GM12891 (cell line): ENCODE measurements at regions not wholly inside any gene's neighbourhood (a gene's known extent, or its start where the extent isn't known, plus 50 kb on each side); places are given as distances from the start of the nearest gene placed in this dataset.
"Not testable (repeated sequence)": the region's sequence is repeated elsewhere in the genome, so short reads cannot be mapped to it uniquely, and the experiment has no call there.

ENCODE experiments used
- DNase-seq: peaks from one replicate; pipeline ENCODE4 v3.0.0; 2011; ENCODE audit warnings: low spot score; ENCODE audit not compliant: insufficient read length
- FAIRE-seq: peaks from 2 replicates; lab custom pipeline; 2011; peaks lifted over from hg19 to GRCh38; lab: Jason Lieb, UNC
- PAX5 ChIP-seq: IDR thresholded peaks from 2 replicates; pipeline ENCODE4 v1.6.1; 2011; ENCODE audit warnings: low read length, moderate library complexity, mild to moderate bottlenecking; ENCODE audit not compliant: insufficient read depth, severe bottlenecking
- POLR2A ChIP-seq: IDR thresholded peaks from 2 replicates; pipeline ENCODE4 v1.6.1; 2011; ENCODE audit warnings: low read depth, low read length, control low read depth
- POLR2AphosphoS5 ChIP-seq: IDR thresholded peaks from 2 replicates; pipeline ENCODE4 v1.6.1; 2011; ENCODE audit warnings: low read depth, low read length, control low read depth
- POU2F2 ChIP-seq: IDR thresholded peaks from 2 replicates; pipeline ENCODE4 v1.6.1; 2011; ENCODE audit warnings: low read depth, mild to moderate bottlenecking, control low read depth, low read length, moderate library complexity
- SPI1 ChIP-seq: IDR thresholded peaks from 2 replicates; pipeline ENCODE4 v1.6.1; 2011; ENCODE audit warnings: low read depth, low read length, control low read depth
- TAF1 ChIP-seq: IDR thresholded peaks from 2 replicates; pipeline ENCODE4 v1.6.1; 2011; ENCODE audit warnings: low read depth, low read length, control low read depth

DNA sequence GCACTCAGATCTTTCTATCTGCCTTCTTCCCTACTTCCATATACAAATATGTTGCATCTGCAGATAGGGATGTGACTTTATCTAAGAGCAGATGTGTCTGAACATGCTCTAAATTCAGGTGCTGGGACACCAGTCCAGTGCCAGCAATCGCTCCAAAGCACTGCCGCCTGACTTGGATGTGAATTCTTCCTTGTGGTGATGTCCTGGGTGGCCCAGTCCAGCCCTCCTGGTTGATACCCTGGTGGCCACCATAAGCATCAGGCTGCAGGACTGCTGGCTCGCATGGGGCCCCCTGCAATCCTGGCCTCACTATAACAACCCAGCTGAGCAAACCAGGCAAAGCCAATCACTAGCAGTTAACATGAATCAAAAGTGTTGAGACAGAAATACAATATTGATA lies 149.2 kb upstream of the PDE1C start:
- no peak for FAIRE-seq
- no peak for TF ChIP-seq POLR2AphosphoS5
- no peak for TF ChIP-seq TAF1
- no peak for TF ChIP-seq POLR2A
- no peak for TF ChIP-seq PAX5
- no peak for TF ChIP-seq POU2F2
- no peak for TF ChIP-seq SPI1

DNA sequence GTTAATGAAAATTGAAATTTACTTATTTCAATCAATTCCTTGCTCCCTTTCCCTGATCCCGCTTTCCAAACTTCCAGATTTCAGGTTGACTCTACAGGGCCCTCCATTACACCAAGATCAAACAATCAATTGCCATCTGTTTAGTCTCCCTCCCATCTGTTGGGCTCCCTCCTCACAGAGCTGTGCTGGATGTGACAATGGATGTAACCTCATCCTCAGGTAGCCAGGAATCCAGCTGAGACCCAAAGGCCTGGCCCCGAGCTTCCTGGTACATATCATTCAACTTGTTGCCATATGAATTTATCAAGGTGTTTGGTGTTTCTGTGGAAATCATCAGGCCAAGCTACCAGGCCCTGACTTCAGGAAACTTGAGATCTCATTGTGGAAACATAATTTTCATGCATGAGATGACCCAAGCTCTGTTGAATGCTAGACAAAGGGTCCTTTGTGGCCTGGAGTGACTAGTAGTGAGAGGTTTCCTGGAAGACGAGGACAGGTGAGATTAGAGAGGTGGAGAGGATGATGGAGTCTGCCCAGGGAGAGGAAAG lies 148.6 kb upstream of the PDE1C start:
- no peak for TF ChIP-seq POLR2AphosphoS5
- TF ChIP-seq POU2F2, result no peak
- TF ChIP-seq PAX5, result no peak
- no peak for TF ChIP-seq SPI1
- TF ChIP-seq POLR2A, result no peak
- DNase-seq, result no peak
- FAIRE-seq, result no peak

More for the DNA sequence above, 149.2 kb upstream of the PDE1C start:
- no peak for DNase-seq

DNA sequence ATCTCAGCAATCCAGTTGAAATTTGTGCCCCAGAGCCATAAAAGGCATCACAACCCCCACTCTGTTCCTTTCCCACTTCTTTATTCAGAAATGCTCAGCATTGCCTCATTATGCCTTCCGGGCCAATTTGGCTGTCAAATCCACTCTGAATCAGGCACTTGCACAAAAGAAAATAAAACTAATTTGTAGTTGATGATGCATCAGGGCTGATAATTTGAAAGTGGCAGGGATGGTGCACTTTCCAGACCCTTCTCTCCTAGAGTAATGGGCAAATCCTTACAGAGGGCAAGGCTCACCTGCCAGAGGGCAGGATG lies 147.9 kb upstream of the PDE1C start:
- no peak for DNase-seq
- TF ChIP-seq POU2F2, result no peak
- no peak for TF ChIP-seq PAX5
- no peak for TF ChIP-seq POLR2AphosphoS5
- TF ChIP-seq TAF1, result no peak
- no peak for TF ChIP-seq POLR2A
- TF ChIP-seq SPI1, result no peak
- FAIRE-seq, result no peak

DNA sequence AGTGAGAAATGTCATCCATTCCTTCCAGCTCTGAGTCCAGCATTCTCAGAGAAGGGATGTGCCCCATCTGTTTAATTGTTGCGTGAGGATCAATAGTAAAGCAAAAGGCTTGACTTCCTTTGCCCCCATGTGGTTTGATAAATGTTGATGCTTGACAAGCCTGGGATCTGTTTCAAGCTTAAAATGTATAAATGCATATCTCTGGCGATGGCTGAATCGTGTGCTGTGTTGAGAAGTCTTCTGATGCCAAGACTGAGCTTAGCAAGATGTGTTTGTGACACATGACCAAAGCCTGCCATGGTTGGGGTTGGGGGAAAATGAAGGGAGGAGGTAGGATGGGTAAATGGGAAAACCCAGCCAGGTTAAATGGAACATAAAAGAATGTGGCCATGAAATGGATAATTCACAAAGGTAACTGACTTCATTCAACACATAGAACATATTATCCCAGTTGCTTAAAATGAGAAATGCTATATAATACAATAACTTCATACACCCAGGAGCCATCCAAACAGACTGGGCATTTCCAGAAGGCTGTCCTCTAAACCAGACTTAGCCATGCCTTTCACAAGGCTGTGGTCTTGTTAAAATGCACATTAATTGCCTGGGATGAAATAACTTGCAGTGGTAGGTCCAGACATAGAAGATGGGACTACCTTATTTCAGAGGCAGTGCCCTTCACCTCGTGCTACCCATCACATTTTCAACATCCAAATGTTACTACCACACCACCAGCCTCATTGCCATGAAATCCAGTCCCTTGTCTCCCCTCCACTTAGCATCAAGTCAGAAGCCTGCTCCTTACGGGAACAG lies 147.3 kb upstream of the PDE1C start:
- TF ChIP-seq POU2F2 (no peak), POLR2A (no peak), POLR2AphosphoS5 (no peak), PAX5 (no peak), TAF1 (no peak), SPI1 (no peak)
- DNase-seq (no peak), FAIRE-seq (no peak)

DNA sequence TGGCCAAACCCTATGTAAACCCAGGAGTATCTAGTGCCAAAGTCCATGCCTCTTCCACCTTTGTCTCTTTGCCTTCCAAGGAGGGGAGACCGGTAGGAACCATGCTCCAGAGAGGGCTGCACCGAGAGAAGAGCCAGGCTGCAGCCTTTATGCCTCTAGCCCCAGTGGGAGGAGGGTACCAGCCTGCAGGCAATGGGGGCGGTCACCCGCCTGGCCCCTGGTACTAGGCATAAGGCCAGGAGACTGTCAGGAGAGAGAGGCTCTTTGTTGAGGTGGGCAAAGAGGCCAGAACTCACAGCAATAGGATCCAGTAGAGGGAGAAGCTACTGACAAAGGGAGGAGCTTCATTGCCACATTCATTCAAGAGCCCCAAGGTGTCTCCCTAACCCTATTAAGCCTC lies 146.6 kb upstream of the PDE1C start:
- FAIRE-seq (no peak), DNase-seq (no peak)
- no peak for TF ChIP-seq SPI1
- no peak for TF ChIP-seq POLR2AphosphoS5
- TF ChIP-seq POLR2A, result no peak
- TF ChIP-seq PAX5, result no peak
- TF ChIP-seq TAF1, result no peak
- no peak for TF ChIP-seq POU2F2

DNA sequence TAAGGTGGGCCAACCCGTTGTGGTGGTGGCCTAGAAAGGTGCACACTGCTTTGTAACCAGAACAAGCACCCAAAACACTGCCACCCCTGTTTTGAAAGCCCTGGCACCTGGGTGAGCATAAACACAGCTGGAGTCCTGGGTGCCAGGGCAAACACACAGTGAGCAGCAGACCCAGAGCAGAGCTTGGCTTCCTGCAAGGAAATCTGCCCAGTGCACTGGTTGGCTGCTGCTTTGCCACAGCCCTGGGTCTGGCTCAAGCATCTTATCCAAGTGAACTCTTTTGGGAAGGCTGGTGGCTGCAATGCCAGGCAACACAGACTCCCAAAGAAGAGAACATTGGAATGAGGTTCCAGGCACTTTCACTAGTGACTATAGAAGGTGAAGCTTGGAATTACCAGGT lies 145.5 kb upstream of the PDE1C start:
- TF ChIP-seq POLR2AphosphoS5, result no peak
- no peak for TF ChIP-seq POLR2A
- TF ChIP-seq POU2F2, result no peak
- no peak for TF ChIP-seq SPI1
- TF ChIP-seq TAF1, result no peak
- no peak for TF ChIP-seq PAX5
- no peak for DNase-seq
- FAIRE-seq, result no peak

DNA sequence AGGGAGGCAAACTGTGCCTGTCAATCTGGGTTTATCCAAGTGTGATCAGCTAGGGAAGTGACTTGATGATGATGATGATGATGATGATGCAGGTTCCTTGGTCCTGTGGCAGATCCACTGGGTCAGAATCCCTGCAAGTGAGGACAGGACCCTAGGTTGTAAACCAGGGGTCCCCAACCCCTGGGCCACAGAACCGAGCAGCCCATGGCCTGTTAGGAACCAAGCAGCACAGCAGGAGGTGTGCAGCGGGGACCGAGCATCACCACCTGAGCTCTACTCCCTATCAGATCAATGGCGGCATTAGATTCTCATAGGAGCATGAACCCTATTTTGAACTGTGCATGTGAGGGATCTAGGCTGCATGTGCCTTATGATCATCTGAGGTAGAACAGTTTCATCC lies 144.7 kb upstream of the PDE1C start:
- no peak for TF ChIP-seq PAX5
- TF ChIP-seq POLR2AphosphoS5, result no peak
- no peak for TF ChIP-seq POU2F2
- TF ChIP-seq TAF1, result no peak
- TF ChIP-seq SPI1, result no peak
- no peak for TF ChIP-seq POLR2A
- FAIRE-seq (no peak), DNase-seq (no peak)

DNA sequence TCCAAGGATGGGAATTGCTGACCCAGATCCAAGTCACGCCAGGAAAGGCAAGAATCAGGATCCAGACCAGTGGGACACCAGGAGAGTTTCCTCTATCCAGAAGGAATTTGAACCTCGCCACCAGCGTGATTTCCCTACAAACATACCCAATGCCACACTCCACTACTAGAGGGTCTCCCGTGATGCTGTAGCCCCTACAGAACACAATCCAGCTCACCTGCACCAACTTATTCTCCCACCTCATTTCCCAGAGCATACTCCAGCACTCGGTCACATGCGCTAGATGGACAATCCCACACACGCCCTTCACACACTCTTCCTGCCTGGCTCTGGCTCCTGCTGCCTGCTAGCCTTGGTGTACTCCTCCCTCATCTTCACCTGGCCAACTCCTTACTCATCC lies 142.1 kb upstream of the PDE1C start:
- TF ChIP-seq PAX5 (no peak), POLR2AphosphoS5 (no peak), TAF1 (no peak), POLR2A (no peak), POU2F2 (no peak), SPI1 (no peak)
- FAIRE-seq (no peak), DNase-seq (no peak)

DNA sequence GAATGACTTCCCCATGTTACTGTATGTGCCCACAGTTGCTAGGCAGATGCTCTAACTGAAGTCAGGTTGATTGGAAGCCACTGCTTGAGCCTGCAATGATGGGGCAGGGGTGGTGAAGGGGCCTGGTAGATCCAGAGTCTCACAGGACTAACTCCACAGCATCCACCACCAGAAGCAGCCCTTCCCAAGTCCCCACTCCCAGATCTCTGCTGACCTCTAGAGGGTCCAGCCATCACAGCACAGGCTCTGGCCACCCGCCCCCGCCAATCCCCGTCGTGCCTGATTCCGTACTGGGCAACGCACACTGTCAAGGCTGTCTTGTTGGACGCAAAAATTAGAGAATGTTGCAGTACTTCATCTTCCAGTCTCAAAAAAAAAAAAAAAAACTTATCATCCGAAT lies 136.8 kb upstream of the PDE1C start:
- no peak for TF ChIP-seq POLR2AphosphoS5
- no peak for TF ChIP-seq PAX5
- no peak for TF ChIP-seq TAF1
- FAIRE-seq (no peak), DNase-seq (no peak)

DNA sequence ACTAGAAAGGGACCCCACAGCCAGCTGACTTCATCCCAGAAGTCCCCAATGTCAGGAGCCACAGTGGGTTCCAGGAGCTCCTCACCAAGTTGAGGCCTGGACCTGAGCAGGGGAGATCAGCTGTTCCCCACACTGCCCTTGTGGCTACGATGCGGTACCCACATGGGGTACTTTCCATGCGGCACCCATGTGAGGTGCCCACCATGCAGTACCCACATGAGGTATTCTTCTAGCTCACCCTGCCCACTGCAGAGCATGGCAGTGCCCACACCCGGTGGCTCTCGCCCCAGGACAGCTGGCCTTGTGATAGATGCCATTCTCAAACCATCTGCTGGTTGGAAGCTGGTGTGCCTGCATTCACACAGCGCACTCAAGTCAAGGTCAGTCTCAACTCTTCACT lies 136.3 kb upstream of the PDE1C start:
- TF ChIP-seq POU2F2 (no peak), PAX5 (no peak), POLR2A (no peak), SPI1 (no peak), TAF1 (no peak), POLR2AphosphoS5 (no peak)
- FAIRE-seq, result no peak
- DNase-seq, result no peak

DNA sequence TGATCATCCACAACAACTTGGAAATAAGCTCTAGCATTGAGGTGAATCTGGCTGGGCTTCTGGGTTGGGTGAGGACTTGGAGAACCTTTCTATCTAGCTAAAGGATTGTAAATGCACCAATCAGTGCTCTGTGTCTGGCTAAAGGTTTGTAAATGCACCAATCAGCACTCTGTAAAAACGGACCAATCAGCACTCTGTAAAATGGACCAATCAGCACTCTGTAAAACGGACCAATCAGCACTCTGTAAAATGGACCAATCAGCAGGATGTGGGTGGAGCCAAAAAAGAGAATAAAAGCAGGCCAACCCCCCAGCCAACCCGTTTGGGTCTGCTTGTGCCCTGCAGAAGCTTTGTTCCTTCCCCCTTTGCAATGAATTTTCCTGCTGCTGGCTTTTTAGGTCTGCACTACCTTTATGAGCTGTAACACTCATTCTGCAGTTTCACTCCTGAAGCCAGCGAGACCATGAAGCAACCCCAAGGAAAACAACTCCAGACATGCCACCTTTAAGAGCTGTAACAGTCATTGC lies 135.2 kb upstream of the PDE1C start:
- not testable (repeated sequence) for FAIRE-seq, DNase-seq
